HCT116 (cell line): ENCODE measurements at regions not wholly inside any gene's neighbourhood (a gene's known extent, or its start where the extent isn't known, plus 50 kb on each side); places are given as distances from the start of the nearest gene placed in this dataset.

Source experiments
- ATAC-seq: fragments of 200-7000 bp; cut with Tn5 transposase; 2 replicates; pipeline ENCODE4 v1.9.1; 2020; ENCODE audit warnings: mild to moderate bottlenecking, moderate library complexity
- BruUV-seq: library from RNA; stranded (reverse); fragments of 400-500 nt; replicated peaks from 2 replicates; lab custom pipeline; 2021; lab: Mats Ljungman, UMichigan
- CTCF ChIA-PET: fragments of 300-600 bp; sonication (Branson Sonifier 250); formaldehyde crosslinking; loops from one replicate; lab custom pipeline; 2021; ENCODE audit warnings: antibody characterized with exemption; lab: Charles Lee
- POLR2A ChIA-PET: fragments of 300-600, 350-600 bp; sonication (Branson Sonifier 250); formaldehyde crosslinking; loops from one replicate; lab custom pipeline; 2021; ENCODE audit warnings: antibody characterized with exemption; lab: Charles Lee
- RAD21 ChIA-PET, 2 experiments: fragments of 300-600 bp; sonication (Branson Sonifier 250); formaldehyde crosslinking; loops; one replicate each; lab custom pipeline; 2023; ENCODE audit warnings: low total read pairs in 2 of 2; ENCODE audit not compliant: uncharacterized antibody in 2 of 2, unreplicated experiment in 2 of 2, low non-redundant PET in 1 of 2; lab: Charles Lee
- DNase-seq: peaks from one replicate; pipeline ENCODE4 v3.0.0-alpha.2; 2010; ENCODE audit warnings: low read depth, low spot score
- H2AFZ ChIP-seq: fragments of 200-600 bp; shearing (Covaris generic), sonication (generic); 2 replicates; pipeline ENCODE4 v1.6.1; 2017; ENCODE audit warnings: low read depth, mixed run types, mixed read lengths, antibody characterized with exemption, low read length; ENCODE audit not compliant: poor library complexity, severe bottlenecking
- H3K27ac ChIP-seq: 2 replicates; pipeline ENCODE4 v1.5.1; 2012; ENCODE audit warnings: low read depth, low read length
- H3K27me3 ChIP-seq: fragments of 200-600 bp; sonication (generic); 2 replicates; pipeline ENCODE4 v1.6.1; 2016; ENCODE audit warnings: mixed run types, low read length, mixed read lengths; ENCODE audit not compliant: insufficient read depth
- H3K36me3 ChIP-seq, 2 experiments: fragments of 200-500 bp in 1 of 2; fragments of 200-600 bp in 1 of 2; sonication (Bioruptor generic) in 1 of 2; sonication (generic) in 1 of 2; 2 replicates each; pipeline versions ENCODE4 v1.5.1 to v1.6.1; 2014 to 2016; ENCODE audit warnings: low read length in 2 of 2, inconsistent platforms in 1 of 2, mixed read lengths in 1 of 2, mixed run types in 1 of 2; ENCODE audit not compliant: insufficient read depth in 2 of 2, control insufficient read depth in 1 of 2
- H3K4me1 ChIP-seq, 2 experiments: fragments of 200-600 bp in 1 of 2; sonication (generic) in 1 of 2; 2 replicates each; pipeline versions ENCODE4 v1.5.1 to v1.6.1; 2012 to 2017; ENCODE audit warnings: low read length in 2 of 2, inconsistent platforms in 1 of 2, mild to moderate bottlenecking in 1 of 2, mixed read lengths in 1 of 2, mixed run types in 1 of 2, moderate library complexity in 1 of 2; ENCODE audit not compliant: insufficient read depth in 2 of 2, control insufficient read depth in 1 of 2
- H3K4me2 ChIP-seq: fragments of 200-600 bp; sonication (generic); 2 replicates; pipeline ENCODE4 v1.6.1; 2017; ENCODE audit warnings: mixed run types, low read length, mixed read lengths
- H3K4me3 ChIP-seq, 2 experiments: fragments of 200-600 bp in 1 of 2; sonication (generic) in 1 of 2; replicated peaks in 1 of 2; 2 replicates each; pipeline ENCODE4 v1.5.1; 2011 to 2016; ENCODE audit warnings: low read length in 2 of 2, control low read depth in 1 of 2, low read depth in 1 of 2, mild to moderate bottlenecking in 1 of 2, mixed read lengths in 1 of 2, mixed run types in 1 of 2
- H3K79me2 ChIP-seq: fragments of 200-600 bp; sonication (generic); 2 replicates; pipeline ENCODE4 v1.6.1; 2017; ENCODE audit warnings: mild to moderate bottlenecking, mixed run types, low read length, moderate library complexity, mixed read lengths; ENCODE audit not compliant: insufficient read depth
- H3K9ac ChIP-seq: fragments of 200-600 bp; sonication (generic); 2 replicates; pipeline ENCODE4 v1.6.1; 2016; ENCODE audit warnings: low read length, mixed read lengths
- H3K9me2 ChIP-seq: fragments of 200-600 bp; sonication (generic), shearing (Covaris generic); 2 replicates; pipeline ENCODE4 v1.6.1; 2017; ENCODE audit warnings: mixed run types, mild to moderate bottlenecking, moderate library complexity; ENCODE audit not compliant: insufficient read depth
- H3K9me3 ChIP-seq, 2 experiments: fragments of 200-500 bp in 1 of 2; fragments of 200-600 bp in 1 of 2; sonication (Bioruptor generic) in 1 of 2; sonication (generic) in 1 of 2; 2 replicates each; pipeline ENCODE4 v1.6.1; 2014 to 2017; ENCODE audit warnings: low read length in 2 of 2, mixed read lengths in 2 of 2, inconsistent platforms in 1 of 2, low read depth in 1 of 2, mild to moderate bottlenecking in 1 of 2, mixed run types in 1 of 2, moderate library complexity in 1 of 2; ENCODE audit not compliant: control insufficient read depth in 1 of 2, insufficient read depth in 1 of 2
- H4K20me1 ChIP-seq: fragments of 200-600 bp; sonication (generic), shearing (Covaris generic); 2 replicates; pipeline ENCODE4 v1.6.1; 2017; ENCODE audit warnings: mixed run types, mild to moderate bottlenecking, moderate library complexity; ENCODE audit not compliant: insufficient read depth
- EGR1 ChIP-seq: IDR thresholded peaks from 2 replicates; pipeline ENCODE4 v1.6.1; 2012; ENCODE audit warnings: low read depth
- EZH2phosphoT487 ChIP-seq: fragments of 200-600 bp; IDR thresholded peaks from 2 replicates; pipeline ENCODE4 v1.6.1; 2018; ENCODE audit warnings: antibody characterized with exemption, borderline replicate concordance
- REST ChIP-seq: IDR thresholded peaks from 2 replicates; pipeline ENCODE4 v1.6.1; 2012; ENCODE audit warnings: low read depth
- YY1 ChIP-seq: IDR thresholded peaks from 2 replicates; pipeline ENCODE4 v1.6.1; 2011; ENCODE audit warnings: low read length, low read depth, moderate library complexity, mild to moderate bottlenecking; ENCODE audit not compliant: insufficient replicate concordance; ENCODE audit errors: extremely low read depth
- intact Hi-C: fragments of 100-400 bp; cut with micrococcal nuclease; formaldehyde crosslinking; loops from 2 replicates; pipeline ENCODE4 v1.10.0; 2022

- POLR2A ChIA-PET: no interaction called here
- intact Hi-C loops: loop anchor here (10.0 kb wide), 1 partner anchor 187 kb away; no protein-coding TSS in a partner anchor
- ATAC-seq (no peak), DNase-seq (no peak)
- H3K4me2 ChIP-seq: no peak overlapping the region
- H3K9ac ChIP-seq: no peak overlapping the region
- RAD21 ChIA-PET: no interaction called here
- H3K4me1 ChIP-seq: no peaks in the 10 kb centered on the region
- BruUV-seq: no TSS peak
- H3K9me2 ChIP-seq: no peaks in the 10 kb centered on the region
- H3K27me3 ChIP-seq: no peaks in the 10 kb centered on the region
- H4K20me1 ChIP-seq: no peaks in the 10 kb centered on the region
- no peak overlapping the region for H3K4me3 ChIP-seq
- H3K36me3 ChIP-seq: no peaks in the 10 kb centered on the region
- H3K9me3 ChIP-seq: no peaks in the 10 kb centered on the region
- H3K79me2 ChIP-seq: no peaks in the 10 kb centered on the region
- CTCF ChIA-PET: no interaction called here
- H2AFZ ChIP-seq: no peak overlapping the region
- no peak overlapping the region for H3K27ac ChIP-seq
- TF ChIP-seq YY1 (no peak), REST (no peak), EZH2phosphoT487 (no peak), EGR1 (no peak)
Measured at GRCh38 chr10:42732266-42732665, 50.3 kb upstream of the BMS1 start.
